ENCODE measurements at regions not wholly inside any gene's neighbourhood (a gene's known extent, or its start where the extent isn't known, plus 50 kb on each side); places are given as distances from the start of the nearest gene placed in this dataset.
A peak's percentile ranks its signal among the peaks of the same experiment; 100 is the strongest.

- intact Hi-C loops (cut with DNase I), result no loop called here
- H3K9ac ChIP-seq (ENCODE audit: low read length in 3 of 3), result no peak overlapping the region
- FAIRE-seq (no peak), DNase-seq (peak in 1 of 5 donors; percentile 21)
- H3K4me1 ChIP-seq (ENCODE audit: control insufficient read depth in 2 of 3, insufficient read depth in 2 of 3, low read depth in 1 of 3, low read length in 3 of 3), result no peaks in the 10 kb centered on the region
- no peaks in the 10 kb centered on the region for H3K36me3 ChIP-seq (ENCODE audit: control insufficient read depth in 2 of 3, insufficient read depth in 3 of 3, low read length in 3 of 3)
- no peak overlapping the region for H3K27ac ChIP-seq (ENCODE audit: low read depth in 2 of 2, low read length in 2 of 2)
- H3K27me3 ChIP-seq (ENCODE audit: control insufficient read depth, insufficient read depth, low read length), result no peaks in the 10 kb centered on the region
- no peaks in the 10 kb centered on the region for H3K9me3 ChIP-seq (ENCODE audit: control insufficient read depth in 2 of 3, insufficient read depth in 1 of 3, low read length in 3 of 3)
- TF ChIP-seq CTCF (IDR thresholded peaks at IDR 0.05; ENCODE audit: borderline replicate concordance, extremely low read depth, insufficient read depth), result no peak
- H3K4me3 ChIP-seq (ENCODE audit: low read length in 3 of 3), result no peak overlapping the region
These were observed 486.4 kb upstream of the KIF2B start for GRCh38 chr17:53336281-53336680.

GRCh38 chr17:53335443-53335842, 487.3 kb upstream of the KIF2B start:
- no peaks in the 10 kb centered on the region for H3K9me3 ChIP-seq (ENCODE audit: control insufficient read depth in 2 of 3, insufficient read depth in 1 of 3, low read length in 3 of 3)
- no peaks in the 10 kb centered on the region for H3K4me1 ChIP-seq (ENCODE audit: control insufficient read depth in 2 of 3, insufficient read depth in 2 of 3, low read depth in 1 of 3, low read length in 3 of 3)
- TF ChIP-seq CTCF (IDR thresholded peaks at IDR 0.05; ENCODE audit: borderline replicate concordance, extremely low read depth, insufficient read depth), result no peak
- no peaks in the 10 kb centered on the region for H3K27me3 ChIP-seq (ENCODE audit: control insufficient read depth, insufficient read depth, low read length)
- no peak overlapping the region for H3K27ac ChIP-seq (ENCODE audit: low read depth in 2 of 2, low read length in 2 of 2)
- no peak overlapping the region for H3K4me3 ChIP-seq (ENCODE audit: low read length in 3 of 3)
- H3K36me3 ChIP-seq (ENCODE audit: control insufficient read depth in 2 of 3, insufficient read depth in 3 of 3, low read length in 3 of 3), result no peaks in the 10 kb centered on the region
- H3K9ac ChIP-seq (ENCODE audit: low read length in 3 of 3), result no peak overlapping the region
- FAIRE-seq (no peak), DNase-seq (no peak)
- intact Hi-C loops (cut with DNase I), result no loop called here

- no peak overlapping the region for H3K4me3 ChIP-seq (ENCODE audit: low read length in 3 of 3)
- FAIRE-seq, result no peak
These were observed 492.0 kb upstream of the KIF2B start for GRCh38 chr17:53330756-53331155.

More at GRCh38 chr17:53330756-53331155, 492.0 kb upstream of the KIF2B start:
- no peaks in the 10 kb centered on the region for H3K9me3 ChIP-seq (ENCODE audit: control insufficient read depth in 2 of 3, insufficient read depth in 1 of 3, low read length in 3 of 3)
- H3K9ac ChIP-seq (ENCODE audit: low read length in 3 of 3), result no peak overlapping the region
- no peak for DNase-seq
- no peak overlapping the region for H3K27ac ChIP-seq (ENCODE audit: low read depth in 2 of 2, low read length in 2 of 2)
- TF ChIP-seq CTCF (IDR thresholded peaks at IDR 0.05; ENCODE audit: borderline replicate concordance, extremely low read depth, insufficient read depth), result no peak
- no peaks in the 10 kb centered on the region for H3K27me3 ChIP-seq (ENCODE audit: control insufficient read depth, insufficient read depth, low read length)
- no peaks in the 10 kb centered on the region for H3K36me3 ChIP-seq (ENCODE audit: control insufficient read depth in 2 of 3, insufficient read depth in 3 of 3, low read length in 3 of 3)
- H3K4me1 ChIP-seq (ENCODE audit: control insufficient read depth in 2 of 3, insufficient read depth in 2 of 3, low read depth in 1 of 3, low read length in 3 of 3), result no peaks in the 10 kb centered on the region
- intact Hi-C loops (cut with DNase I), result no loop called here

Data from kidney (tissue), 13 donors.